ENCODE measurements at regions not wholly inside any gene's neighbourhood (a gene's known extent, or its start where the extent isn't known, plus 50 kb on each side); places are given as distances from the start of the nearest gene placed in this dataset.
"Not testable (repeated sequence)": the region's sequence is repeated elsewhere in the genome, so short reads cannot be mapped to it uniquely, and the experiment has no call there.

GRCh38 chr2:142650601-142651000, 226.9 kb upstream of the KYNU start:
- intact Hi-C loops (cut with micrococcal nuclease): no loop called here

- intact Hi-C loops (cut with micrococcal nuclease): no loop called here
These were observed 227.9 kb upstream of the KYNU start for GRCh38 chr2:142649581-142649980.

GRCh38 chr2:142642650-142643049, 234.8 kb upstream of the KYNU start:
- intact Hi-C loops (cut with micrococcal nuclease): no loop called here

GRCh38 chr2:142629193-142629592, 248.3 kb upstream of the KYNU start:
- intact Hi-C loops (cut with micrococcal nuclease): no loop called here

- intact Hi-C loops (cut with micrococcal nuclease): no loop called here
These were observed 256.2 kb upstream of the KYNU start for GRCh38 chr2:142621287-142621686.

- intact Hi-C loops (cut with micrococcal nuclease): no loop called here
These were observed 260.0 kb upstream of the KYNU start for GRCh38 chr2:142617461-142617860.

GRCh38 chr2:142615876-142616275, 261.6 kb upstream of the KYNU start:
- intact Hi-C loops (cut with micrococcal nuclease): no loop called here

- intact Hi-C loops (cut with micrococcal nuclease): not testable (repeated sequence)
These were observed 264.3 kb upstream of the KYNU start for GRCh38 chr2:142613193-142613592.

GRCh38 chr2:142605421-142605820, 272.0 kb upstream of the KYNU start:
- intact Hi-C loops (cut with micrococcal nuclease): no loop called here

GRCh38 chr2:142603759-142604158, 273.7 kb upstream of the KYNU start:
- intact Hi-C loops (cut with micrococcal nuclease): no loop called here

- intact Hi-C loops (cut with micrococcal nuclease): no loop called here
These were observed 275.0 kb upstream of the KYNU start for GRCh38 chr2:142602418-142602989.

- intact Hi-C loops (cut with micrococcal nuclease): no loop called here
These were observed 275.7 kb upstream of the KYNU start for GRCh38 chr2:142601794-142602193.

GRCh38 chr2:142599504-142599903, 278.0 kb upstream of the KYNU start:
- intact Hi-C loops (cut with micrococcal nuclease): no loop called here

GRCh38 chr2:142598846-142599245, 278.6 kb upstream of the KYNU start:
- intact Hi-C loops (cut with micrococcal nuclease): no loop called here

GRCh38 chr2:142596334-142597088, 281.0 kb upstream of the KYNU start:
- intact Hi-C loops (cut with micrococcal nuclease): no loop called here

- intact Hi-C loops (cut with micrococcal nuclease): no loop called here
These were observed 282.5 kb upstream of the KYNU start for GRCh38 chr2:142594935-142595334.

- intact Hi-C loops (cut with micrococcal nuclease): no loop called here
These were observed 285.3 kb upstream of the KYNU start for GRCh38 chr2:142592171-142592570.

- intact Hi-C loops (cut with micrococcal nuclease): no loop called here
These were observed 286.0 kb upstream of the KYNU start for GRCh38 chr2:142591420-142591819.

GRCh38 chr2:142588269-142588668, 289.2 kb upstream of the KYNU start:
- intact Hi-C loops (cut with micrococcal nuclease): no loop called here

GRCh38 chr2:142586693-142587580, 290.5 kb upstream of the KYNU start:
- intact Hi-C loops (cut with micrococcal nuclease): no loop called here

- intact Hi-C loops (cut with micrococcal nuclease): no loop called here
These were observed 291.7 kb upstream of the KYNU start for GRCh38 chr2:142585785-142586184.

GRCh38 chr2:142582317-142582716, 295.1 kb upstream of the KYNU start:
- intact Hi-C loops (cut with micrococcal nuclease): no loop called here
